Activated CD8-positive, alpha-beta T cell treated with anti-CD3 and anti-CD28 coated beads, Interleukin-2, amount 10 ng/mL, durations not matched to agents 7 days and 5 days (primary cell): ENCODE measurements at regions not wholly inside any gene's neighbourhood (a gene's known extent, or its start where the extent isn't known, plus 50 kb on each side); places are given as distances from the start of the nearest gene placed in this dataset.
"Not testable (repeated sequence)": the region's sequence is repeated elsewhere in the genome, so short reads cannot be mapped to it uniquely, and the experiment has no call there.

Source experiments
- ATAC-seq: fragments of 150-1000 bp; cut with Tn5 transposase; one replicate; pipeline ENCODE4 v1.10.0; 2021; ENCODE audit warnings: moderate library complexity
- CTCF ChIA-PET: fragments of 350-600 bp; sonication (Branson Sonifier 250); formaldehyde crosslinking; loops from one replicate; lab custom pipeline; 2021; ENCODE audit warnings: antibody characterized with exemption; lab: Charles Lee
- POLR2A ChIA-PET: fragments of 350-600 bp; sonication (Branson Sonifier 250); formaldehyde crosslinking; loops from one replicate; lab custom pipeline; 2021; ENCODE audit warnings: antibody characterized with exemption; lab: Charles Lee
- DNase-seq: peaks from one replicate; pipeline ENCODE4 v3.0.0-alpha.2; 2020
- H3K27ac Mint-ChIP-seq: one replicate; pipeline ENCODE4 v1.8.0; 2021; ENCODE audit warnings: mild to moderate bottlenecking, mixed read lengths
- H3K27me3 Mint-ChIP-seq: one replicate; pipeline ENCODE4 v1.8.0; 2021; ENCODE audit warnings: low read depth, mixed read lengths
- H3K36me3 Mint-ChIP-seq: one replicate; pipeline ENCODE4 v1.8.0; 2021; ENCODE audit warnings: low read depth, mixed read lengths
- H3K4me1 Mint-ChIP-seq: one replicate; pipeline ENCODE4 v1.8.0; 2021; ENCODE audit warnings: low read depth, mixed read lengths
- H3K4me3 Mint-ChIP-seq: one replicate; pipeline ENCODE4 v1.8.0; 2021; ENCODE audit warnings: mild to moderate bottlenecking, mixed read lengths
- H3K9me3 Mint-ChIP-seq: one replicate; pipeline ENCODE4 v1.8.0; 2022; ENCODE audit warnings: mixed read lengths; ENCODE audit not compliant: insufficient read depth

- DNase-seq = no peak
- H3K27me3 Mint-ChIP-seq = peaks cover 3% of the 10 kb centered on the region
- CTCF ChIA-PET = no interaction called here
- no peak for ATAC-seq
- no peaks in the 10 kb centered on the region for H3K36me3 Mint-ChIP-seq
- POLR2A ChIA-PET = no interaction called here
- no peak overlapping the region for H3K27ac Mint-ChIP-seq
- H3K4me1 Mint-ChIP-seq = no peaks in the 10 kb centered on the region
- no peak overlapping the region for H3K4me3 Mint-ChIP-seq
- H3K9me3 Mint-ChIP-seq = no peaks in the 10 kb centered on the region
Measured at GRCh38 chr1:98294127-98294526, 367.4 kb upstream of the SNX7 start.

DNA sequence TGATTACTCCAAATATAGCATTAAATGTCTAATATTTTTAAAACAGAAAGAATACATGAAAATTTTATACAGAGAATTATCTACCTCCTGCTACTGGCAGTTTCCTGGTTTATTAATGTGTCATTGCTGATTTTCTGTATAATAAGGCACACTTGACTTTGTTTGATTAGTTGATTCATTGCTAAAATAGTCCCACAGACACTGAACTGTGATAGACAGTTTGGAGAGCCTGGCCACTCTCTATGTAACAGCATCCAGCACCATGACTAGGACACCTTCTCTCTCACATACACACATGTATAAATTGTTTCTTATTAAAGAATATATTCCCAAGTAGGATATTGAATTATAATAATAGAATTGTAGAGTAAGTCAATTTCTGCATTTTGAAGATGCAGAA, 368.5 kb upstream of the SNX7 start:
- ATAC-seq = no peak
- ChIA-PET POLR2A (interaction anchor here (0.6 kb wide), 1 partner anchor 159 kb away, joined by 3 read pairs; no protein-coding TSS in a partner anchor), CTCF (no interaction called here)
- Mint-ChIP-seq H3K4me1 (no peaks in the 10 kb centered on the region), H3K36me3 (no peaks in the 10 kb centered on the region), H3K4me3 (no peak overlapping the region), H3K9me3 (no peaks in the 10 kb centered on the region), H3K27ac (no peak overlapping the region), H3K27me3 (peaks cover 3% of the 10 kb centered on the region)
- DNase-seq = no peak

GRCh38 chr1:98289311-98289710, 368.5 kb upstream of the DPYD start:
- no peaks in the 10 kb centered on the region for H3K36me3 Mint-ChIP-seq
- H3K27ac Mint-ChIP-seq = no peak overlapping the region
- peaks cover 4% of the 10 kb centered on the region for H3K27me3 Mint-ChIP-seq
- ATAC-seq = no peak
- ChIA-PET CTCF (interaction anchor here (0.6 kb wide), 1 partner anchor 1028 kb away, joined by 3 read pairs; no protein-coding TSS in a partner anchor), POLR2A (no interaction called here)
- no peaks in the 10 kb centered on the region for H3K4me1 Mint-ChIP-seq
- DNase-seq = no peak
- no peak overlapping the region for H3K4me3 Mint-ChIP-seq
- no peaks in the 10 kb centered on the region for H3K9me3 Mint-ChIP-seq

DNA sequence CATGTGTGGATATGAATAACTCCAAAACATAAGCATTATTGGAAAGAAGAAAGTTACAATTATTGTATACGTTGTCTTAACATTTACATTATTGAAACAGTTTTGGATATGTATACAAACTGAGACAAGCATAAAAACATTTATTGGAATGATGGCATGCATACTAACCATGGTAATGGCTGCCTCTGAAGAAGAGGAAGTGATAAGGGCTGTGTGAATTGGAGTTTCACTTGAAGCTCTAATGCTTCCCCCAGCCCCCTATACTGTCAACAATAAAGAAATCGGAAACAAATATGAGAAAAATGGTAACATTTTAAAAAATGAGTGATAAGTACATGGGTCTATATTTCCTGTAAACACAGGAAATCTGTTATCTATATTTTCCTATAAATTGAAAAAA, 367.7 kb upstream of the DPYD start:
- ChIA-PET CTCF (no interaction called here), POLR2A (no interaction called here)
- Mint-ChIP-seq H3K27me3 (peaks cover 4% of the 10 kb centered on the region), H3K9me3 (no peaks in the 10 kb centered on the region), H3K36me3 (no peaks in the 10 kb centered on the region), H3K27ac (no peak overlapping the region), H3K4me1 (no peaks in the 10 kb centered on the region), H3K4me3 (no peak overlapping the region)
- DNase-seq (no peak), ATAC-seq (no peak)

DNA sequence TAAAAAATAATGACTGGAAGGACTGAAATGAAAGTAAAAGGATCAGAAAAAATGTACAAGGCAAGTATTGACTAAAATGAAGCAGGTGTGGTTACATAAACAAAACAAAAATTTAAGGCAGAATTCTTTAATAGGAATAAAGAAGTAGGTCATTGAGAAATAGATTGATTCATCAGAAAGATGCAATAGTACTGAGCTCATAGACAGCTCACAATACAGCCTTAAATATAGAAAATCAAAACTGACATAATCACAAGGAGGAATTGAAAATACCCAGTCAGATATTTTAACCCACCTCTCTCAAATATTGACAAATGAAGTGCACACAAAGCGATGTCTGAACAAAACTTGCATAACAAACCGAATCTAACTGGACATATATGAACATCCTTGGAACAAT, 366.8 kb upstream of the DPYD start:
- ATAC-seq (no peak), DNase-seq (no peak)
- Mint-ChIP-seq H3K4me3 (no peak overlapping the region), H3K27me3 (peaks cover 4% of the 10 kb centered on the region), H3K36me3 (no peaks in the 10 kb centered on the region), H3K4me1 (no peaks in the 10 kb centered on the region), H3K9me3 (no peaks in the 10 kb centered on the region), H3K27ac (no peak overlapping the region)
- CTCF ChIA-PET = no interaction called here
- POLR2A ChIA-PET = no interaction called here

DNA sequence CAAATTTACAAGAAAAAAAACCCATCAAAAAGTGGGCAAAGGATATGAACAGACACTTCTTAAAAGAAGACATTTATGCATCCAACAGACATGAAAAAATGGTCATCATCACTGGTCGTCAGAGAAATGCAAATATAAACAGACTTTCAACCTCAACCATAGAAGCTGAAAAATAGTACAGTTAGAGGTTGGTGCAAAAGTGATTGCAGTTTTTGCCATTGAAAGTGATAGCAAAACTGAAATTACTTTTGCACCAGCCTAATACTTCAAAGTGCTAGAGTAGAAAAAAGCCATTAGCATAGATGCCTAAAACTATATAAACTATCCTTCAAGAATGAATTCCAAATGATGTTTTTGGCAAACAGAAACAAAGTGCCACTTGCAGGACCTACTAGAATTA, 365.8 kb upstream of the DPYD start:
- H3K4me3 Mint-ChIP-seq = no peak overlapping the region
- ATAC-seq = no peak
- no peak overlapping the region for H3K27ac Mint-ChIP-seq
- CTCF ChIA-PET = no interaction called here
- no peaks in the 10 kb centered on the region for H3K36me3 Mint-ChIP-seq
- peaks cover 4% of the 10 kb centered on the region for H3K27me3 Mint-ChIP-seq
- POLR2A ChIA-PET = no interaction called here
- no peak for DNase-seq
- H3K4me1 Mint-ChIP-seq = no peaks in the 10 kb centered on the region
- no peaks in the 10 kb centered on the region for H3K9me3 Mint-ChIP-seq

- H3K4me1 Mint-ChIP-seq, CTCF ChIA-PET, H3K27me3 Mint-ChIP-seq, H3K9me3 Mint-ChIP-seq, DNase-seq, ATAC-seq, H3K4me3 Mint-ChIP-seq, H3K27ac Mint-ChIP-seq, H3K36me3 Mint-ChIP-seq, POLR2A ChIA-PET: not testable (repeated sequence)
Measured at GRCh38 chr1:98285286-98285685, 364.5 kb upstream of the DPYD start.

DNA sequence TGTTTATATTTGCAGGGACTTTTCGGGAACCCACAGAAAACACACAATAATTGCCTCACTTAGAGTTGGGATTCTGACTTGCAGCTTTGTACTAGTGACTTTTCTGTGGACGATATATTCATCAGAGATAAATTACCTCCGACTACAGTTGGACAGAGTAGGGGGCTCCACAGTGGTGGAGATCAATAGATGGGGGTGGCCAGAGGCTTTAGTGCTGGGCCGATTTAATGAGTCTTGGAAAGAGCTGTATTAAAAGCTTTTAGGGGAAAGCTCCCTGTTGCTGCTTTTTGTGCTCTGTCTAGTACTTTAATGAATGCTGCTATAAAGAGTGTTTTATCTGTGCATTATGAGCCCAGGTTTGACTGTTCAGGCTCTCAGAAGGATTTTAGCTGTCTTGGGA, 359.2 kb upstream of the DPYD start:
- ChIA-PET POLR2A (no interaction called here), CTCF (no interaction called here)
- Mint-ChIP-seq H3K4me1 (no peaks in the 10 kb centered on the region), H3K27me3 (no peaks in the 10 kb centered on the region), H3K4me3 (no peak overlapping the region), H3K27ac (no peak overlapping the region), H3K9me3 (no peaks in the 10 kb centered on the region), H3K36me3 (no peaks in the 10 kb centered on the region)
- no peak for ATAC-seq
- DNase-seq = no peak

DNA sequence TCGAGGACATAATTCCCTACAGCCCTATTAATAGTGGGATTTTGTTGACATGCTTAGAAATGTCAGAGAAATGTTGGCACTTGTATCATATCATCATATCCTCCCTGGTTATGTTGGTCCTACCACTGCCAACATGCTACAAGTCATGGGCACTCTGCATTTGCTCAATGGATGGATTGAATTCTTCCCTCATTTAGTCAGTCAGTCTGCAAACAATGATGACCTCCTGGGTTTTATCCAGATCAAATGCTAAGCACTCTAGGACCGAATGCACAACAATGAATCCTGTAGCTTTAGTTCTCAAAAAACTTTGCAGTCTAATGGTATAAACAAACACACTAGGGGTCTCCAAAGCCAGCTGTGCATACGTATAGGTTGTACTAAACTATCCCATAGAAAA, 357.2 kb upstream of the DPYD start:
- no peaks in the 10 kb centered on the region for H3K9me3 Mint-ChIP-seq
- CTCF ChIA-PET = no interaction called here
- ATAC-seq (no peak), DNase-seq (no peak)
- H3K4me1 Mint-ChIP-seq = no peaks in the 10 kb centered on the region
- H3K36me3 Mint-ChIP-seq = no peaks in the 10 kb centered on the region
- POLR2A ChIA-PET = no interaction called here
- no peaks in the 10 kb centered on the region for H3K27me3 Mint-ChIP-seq
- H3K27ac Mint-ChIP-seq = no peak overlapping the region
- no peak overlapping the region for H3K4me3 Mint-ChIP-seq

DNA sequence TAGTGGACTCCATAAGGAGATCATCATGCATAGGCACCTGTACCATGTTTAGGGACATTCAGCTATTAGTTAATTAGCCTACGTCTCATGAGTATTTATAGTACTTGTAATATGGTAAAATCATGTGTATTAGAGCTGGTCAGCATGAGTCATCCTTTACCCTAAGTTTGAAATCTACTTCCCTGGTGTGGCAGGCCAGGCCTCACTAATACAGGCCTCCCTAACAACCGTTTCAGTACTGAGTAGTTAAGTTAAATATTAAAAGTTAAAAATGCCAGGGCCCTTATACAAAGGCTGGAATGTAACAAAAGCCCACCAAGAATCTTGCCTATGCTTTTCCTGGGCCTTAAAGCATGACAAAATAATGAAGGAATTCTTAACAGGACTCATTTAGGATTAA, 356.3 kb upstream of the DPYD start:
- CTCF ChIA-PET = no interaction called here

GRCh38 chr1:98276514-98276913, 355.7 kb upstream of the DPYD start:
- ATAC-seq (no peak), DNase-seq (no peak)
- POLR2A ChIA-PET = no interaction called here
- Mint-ChIP-seq H3K4me3 (no peak overlapping the region), H3K27me3 (no peaks in the 10 kb centered on the region), H3K27ac (no peak overlapping the region), H3K36me3 (no peaks in the 10 kb centered on the region), H3K4me1 (no peaks in the 10 kb centered on the region), H3K9me3 (no peaks in the 10 kb centered on the region)
- CTCF ChIA-PET = no interaction called here

More for the DNA sequence above, 356.3 kb upstream of the DPYD start:
- H3K4me1 Mint-ChIP-seq = no peaks in the 10 kb centered on the region
- ATAC-seq (no peak), DNase-seq (no peak)
- H3K9me3 Mint-ChIP-seq = no peaks in the 10 kb centered on the region
- H3K36me3 Mint-ChIP-seq = no peaks in the 10 kb centered on the region
- no peak overlapping the region for H3K4me3 Mint-ChIP-seq
- H3K27me3 Mint-ChIP-seq = no peaks in the 10 kb centered on the region
- H3K27ac Mint-ChIP-seq = no peak overlapping the region
- POLR2A ChIA-PET = no interaction called here

DNA sequence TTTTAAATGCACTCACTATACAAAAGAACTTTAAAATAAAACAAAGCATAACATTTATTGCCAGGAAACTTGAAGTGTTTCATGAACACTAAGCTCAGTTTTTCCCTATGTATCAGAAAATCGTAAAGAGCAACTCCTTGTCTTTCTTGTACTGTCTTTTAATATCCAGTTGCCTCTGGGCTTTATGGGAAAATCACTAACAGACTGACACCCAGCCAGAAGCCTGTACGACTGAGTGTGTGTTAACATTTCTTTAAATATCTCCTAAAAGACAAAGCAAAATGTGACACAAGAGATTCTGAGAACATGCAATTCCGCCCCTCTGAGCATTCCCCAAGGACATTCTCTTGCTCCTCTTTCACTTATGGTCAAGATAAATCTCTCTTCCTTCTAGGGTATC, 347.5 kb upstream of the DPYD start:
- Mint-ChIP-seq H3K4me1 (no peaks in the 10 kb centered on the region), H3K9me3 (no peaks in the 10 kb centered on the region), H3K27me3 (peaks cover 3% of the 10 kb centered on the region), H3K4me3 (no peak overlapping the region), H3K27ac (no peak overlapping the region), H3K36me3 (no peaks in the 10 kb centered on the region)
- POLR2A ChIA-PET = no interaction called here
- CTCF ChIA-PET = no interaction called here
- ATAC-seq (no peak), DNase-seq (no peak)

- no peak overlapping the region for H3K27ac Mint-ChIP-seq
- no peaks in the 10 kb centered on the region for H3K9me3 Mint-ChIP-seq
- ATAC-seq (no peak), DNase-seq (no peak)
- POLR2A ChIA-PET = no interaction called here
- no peaks in the 10 kb centered on the region for H3K4me1 Mint-ChIP-seq
- H3K36me3 Mint-ChIP-seq = no peaks in the 10 kb centered on the region
- CTCF ChIA-PET = no interaction called here
- peaks cover 3% of the 10 kb centered on the region for H3K27me3 Mint-ChIP-seq
- no peak overlapping the region for H3K4me3 Mint-ChIP-seq
Measured at GRCh38 chr1:98267423-98267822, 346.6 kb upstream of the DPYD start.
